ENCODE measurements at regions not wholly inside any gene's neighbourhood (a gene's known extent, or its start where the extent isn't known, plus 50 kb on each side); places are given as distances from the start of the nearest gene placed in this dataset.

DNA sequence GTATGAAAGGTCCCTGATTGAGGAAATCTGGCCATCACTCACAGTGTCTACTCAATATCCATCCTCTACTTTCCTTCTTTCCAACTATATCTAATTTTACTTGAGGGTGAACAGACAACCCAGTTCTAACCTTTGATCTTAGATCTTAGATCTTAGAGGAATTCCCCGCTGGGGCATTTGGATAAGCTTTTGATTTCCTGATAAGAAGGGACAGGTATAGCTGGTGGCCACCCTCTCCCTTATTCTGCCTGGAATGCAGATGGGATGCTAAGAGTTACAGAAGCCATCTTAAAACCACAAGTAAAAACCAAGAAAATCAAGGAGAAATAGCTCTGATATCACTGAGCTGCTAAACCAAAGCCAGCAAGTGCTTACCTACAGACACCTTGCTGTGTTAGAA lies 77.2 kb upstream of the ACSL3 start:
- no peak overlapping the region for H3K27ac Mint-ChIP-seq
- POLR2A ChIA-PET, result no interaction called here
- H3K36me3 Mint-ChIP-seq, result peaks cover 0 to 3% (median 0%) of the 10 kb centered on the region in 5 donors
- intact Hi-C loops (cut with micrococcal nuclease), result no loop called here
- H3K27me3 ChIP-seq (ENCODE audit: control insufficient read depth in 2 of 2, insufficient read depth in 2 of 2, low read length in 2 of 2), result no peaks in the 10 kb centered on the region
- ATAC-seq (no peak), DNase-seq (no peak)
- H3K36me3 ChIP-seq (ENCODE audit: control insufficient read depth in 2 of 3, insufficient read depth in 3 of 3, low read length in 3 of 3), result no peaks in the 10 kb centered on the region
- no peak overlapping the region for H3K4me3 ChIP-seq (ENCODE audit: low read length)
- no peaks in the 10 kb centered on the region for H3K4me1 ChIP-seq (ENCODE audit: control insufficient read depth in 2 of 2, insufficient read depth in 2 of 2, low read length in 2 of 2)
- H3K27me3 Mint-ChIP-seq, result peaks cover 0 to 15% (median 5%) of the 10 kb centered on the region in 5 donors
- H3K9me3 Mint-ChIP-seq, result peaks cover 0 to 6% (median 0%) of the 10 kb centered on the region in 11 donors
- no peaks in the 10 kb centered on the region for H3K4me1 Mint-ChIP-seq
- H3K4me3 Mint-ChIP-seq, result no peak overlapping the region
- CTCF ChIA-PET, result no interaction called here
- no peak overlapping the region for H3K27ac ChIP-seq (ENCODE audit: low read depth, low read length)
- H3K9me3 ChIP-seq (ENCODE audit: control insufficient read depth in 2 of 3, low read length in 3 of 3), result no peaks in the 10 kb centered on the region

DNA sequence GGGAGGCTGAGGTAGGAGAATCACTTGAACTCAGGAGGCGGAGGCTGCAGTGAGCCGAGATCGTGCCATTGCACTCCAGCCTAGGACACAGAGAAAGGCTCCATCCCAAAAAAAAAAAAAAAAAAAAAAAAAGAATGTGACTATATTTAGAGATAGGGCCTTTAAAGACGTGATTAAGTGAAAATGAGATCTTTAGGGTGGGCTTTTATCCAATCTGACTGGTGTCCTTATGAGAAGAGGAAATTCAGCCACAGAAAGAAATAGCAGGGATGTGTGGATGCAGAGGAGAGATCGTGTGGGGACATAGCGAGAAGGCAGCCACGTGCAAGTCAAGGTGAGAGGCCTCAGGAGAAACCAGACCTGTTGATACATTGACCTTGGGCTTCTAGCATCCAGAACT lies 69.9 kb upstream of the ACSL3 start:
- DNase-seq (no peak), ATAC-seq (no peak)
- CTCF ChIA-PET, result no interaction called here
- Histone ChIP-seq H3K36me3 (ENCODE audit: control insufficient read depth in 2 of 3, insufficient read depth in 3 of 3, low read length in 3 of 3) (no peaks in the 10 kb centered on the region), H3K4me3 (ENCODE audit: low read length) (no peak overlapping the region), H3K9me3 (ENCODE audit: control insufficient read depth in 2 of 3, low read length in 3 of 3) (no peaks in the 10 kb centered on the region), H3K27ac (ENCODE audit: low read depth, low read length) (no peak overlapping the region), H3K4me1 (ENCODE audit: control insufficient read depth in 2 of 2, insufficient read depth in 2 of 2, low read length in 2 of 2) (peaks cover 0 to 10% of the 10 kb centered on the region in 2 donors), H3K27me3 (ENCODE audit: control insufficient read depth in 2 of 2, insufficient read depth in 2 of 2, low read length in 2 of 2) (no peaks in the 10 kb centered on the region)
- POLR2A ChIA-PET, result no interaction called here
- Mint-ChIP-seq H3K9me3 (no peaks in the 10 kb centered on the region), H3K36me3 (no peaks in the 10 kb centered on the region), H3K4me1 (peaks cover 11 to 17% (median 12%) of the 10 kb centered on the region in 7 donors), H3K27ac (peak overlapping the region in 4 of 9 donors; percentile 14 to 58 (median 36)), H3K4me3 (no peak overlapping the region), H3K27me3 (no peaks in the 10 kb centered on the region)
- intact Hi-C loops (cut with micrococcal nuclease), result no loop called here

DNA sequence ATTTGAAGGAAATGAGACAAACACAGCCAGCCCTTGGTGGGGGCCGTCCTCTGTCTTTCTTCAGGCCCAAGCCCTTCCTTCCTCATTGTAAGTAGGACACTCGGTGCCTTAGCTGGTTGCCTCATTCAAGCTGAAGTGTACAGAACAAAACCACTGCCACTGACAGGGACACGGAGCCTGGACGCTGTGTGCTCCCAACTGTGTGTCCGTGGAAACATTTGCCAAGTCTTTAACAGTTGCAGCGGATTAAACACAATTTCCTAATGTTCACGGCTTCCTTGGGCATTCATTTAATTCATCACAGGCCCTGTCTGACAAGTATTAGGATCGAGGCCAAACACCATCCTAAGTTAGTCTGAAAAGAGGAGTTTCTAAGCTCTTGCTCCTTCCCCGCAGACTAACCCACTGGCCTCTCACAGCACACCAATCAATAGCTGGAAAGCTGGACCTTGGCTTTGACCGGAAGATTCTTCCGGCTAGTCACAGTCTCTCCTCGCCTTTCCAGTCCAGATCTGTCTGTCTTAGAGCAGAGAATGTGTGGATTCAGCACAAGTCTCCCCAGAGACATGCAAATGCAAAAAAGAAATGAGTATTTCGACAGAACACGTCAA lies 68.7 kb upstream of the ACSL3 start:
- H3K27ac ChIP-seq (ENCODE audit: low read depth, low read length), result no peak overlapping the region
- peaks cover 11 to 17% (median 12%) of the 10 kb centered on the region in 7 donors for H3K4me1 Mint-ChIP-seq
- H3K4me3 Mint-ChIP-seq, result no peak overlapping the region
- no peaks in the 10 kb centered on the region for H3K9me3 ChIP-seq (ENCODE audit: control insufficient read depth in 2 of 3, low read length in 3 of 3)
- ATAC-seq (peak; percentile 68), DNase-seq (no peak)
- H3K36me3 ChIP-seq (ENCODE audit: control insufficient read depth in 2 of 3, insufficient read depth in 3 of 3, low read length in 3 of 3), result no peaks in the 10 kb centered on the region
- POLR2A ChIA-PET, result no interaction called here
- no peaks in the 10 kb centered on the region for H3K9me3 Mint-ChIP-seq
- no peaks in the 10 kb centered on the region for H3K27me3 Mint-ChIP-seq
- CTCF ChIA-PET, result no interaction called here
- intact Hi-C loops (cut with micrococcal nuclease), result no loop called here
- H3K4me3 ChIP-seq (ENCODE audit: low read length), result no peak overlapping the region
- no peaks in the 10 kb centered on the region for H3K36me3 Mint-ChIP-seq
- no peaks in the 10 kb centered on the region for H3K27me3 ChIP-seq (ENCODE audit: control insufficient read depth in 2 of 2, insufficient read depth in 2 of 2, low read length in 2 of 2)
- H3K27ac Mint-ChIP-seq, result no peak overlapping the region
- peaks cover 0 to 10% of the 10 kb centered on the region in 2 donors for H3K4me1 ChIP-seq (ENCODE audit: control insufficient read depth in 2 of 2, insufficient read depth in 2 of 2, low read length in 2 of 2)

DNA sequence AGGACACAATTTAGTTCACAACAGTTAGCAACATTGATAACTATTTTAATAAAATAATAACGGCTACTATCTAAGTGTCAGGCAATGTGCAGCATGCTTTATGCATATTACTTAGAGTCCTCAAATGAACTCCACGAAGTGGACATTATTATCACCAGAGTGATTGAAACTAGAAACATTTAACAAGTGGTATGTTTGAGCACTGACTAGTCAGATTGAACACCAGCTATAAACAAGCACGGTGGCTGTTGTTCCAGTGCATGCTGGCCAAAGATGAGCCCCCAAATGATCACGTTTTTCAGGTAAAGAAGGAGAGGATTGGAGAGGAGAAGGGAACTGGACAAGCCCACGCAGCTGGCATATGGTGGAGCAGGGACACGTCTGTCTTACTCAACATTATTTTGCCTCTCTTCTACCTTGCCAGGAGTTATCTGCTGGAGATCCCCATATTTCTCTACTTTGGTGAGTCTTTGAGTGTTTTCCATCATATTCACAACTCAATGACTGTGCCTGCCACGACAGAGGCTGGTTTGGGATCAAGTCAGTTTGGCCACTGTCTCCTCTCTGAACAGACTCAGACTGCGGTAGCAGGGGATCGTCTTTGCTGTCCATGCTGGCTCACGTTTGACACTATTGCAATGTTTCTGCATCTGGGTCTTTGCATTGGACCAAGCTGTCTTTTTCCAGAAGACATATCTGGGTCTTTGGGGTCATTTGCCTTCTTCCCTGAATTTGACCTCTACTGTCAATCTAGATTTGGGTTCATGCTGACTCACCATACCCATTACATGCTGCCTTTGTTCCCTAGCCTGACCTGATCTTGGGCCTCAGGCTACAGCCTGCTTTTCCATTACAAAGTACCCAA lies 66.0 kb upstream of the ACSL3 start:
- no peaks in the 10 kb centered on the region for H3K36me3 ChIP-seq (ENCODE audit: control insufficient read depth in 2 of 3, insufficient read depth in 3 of 3, low read length in 3 of 3)
- peaks cover under 1 to 5% (median 1%) of the 10 kb centered on the region in 7 donors for H3K4me1 Mint-ChIP-seq
- H3K27me3 Mint-ChIP-seq, result peaks cover 0 to 1% (median 0%) of the 10 kb centered on the region in 5 donors
- H3K4me1 ChIP-seq (ENCODE audit: control insufficient read depth in 2 of 2, insufficient read depth in 2 of 2, low read length in 2 of 2), result peaks cover 0 to 6% of the 10 kb centered on the region in 2 donors
- POLR2A ChIA-PET, result no interaction called here
- ATAC-seq, result no peak
- H3K27me3 ChIP-seq (ENCODE audit: control insufficient read depth in 2 of 2, insufficient read depth in 2 of 2, low read length in 2 of 2), result no peaks in the 10 kb centered on the region
- CTCF ChIA-PET, result no interaction called here
- H3K4me3 ChIP-seq (ENCODE audit: low read length), result no peak overlapping the region
- H3K9me3 Mint-ChIP-seq, result no peaks in the 10 kb centered on the region
- no peak overlapping the region for H3K4me3 Mint-ChIP-seq
- no peak overlapping the region for H3K27ac Mint-ChIP-seq
- H3K27ac ChIP-seq (ENCODE audit: low read depth, low read length), result no peak overlapping the region
- intact Hi-C loops (cut with micrococcal nuclease), result no loop called here
- no peaks in the 10 kb centered on the region for H3K36me3 Mint-ChIP-seq
- no peaks in the 10 kb centered on the region for H3K9me3 ChIP-seq (ENCODE audit: control insufficient read depth in 2 of 3, low read length in 3 of 3)
- DNase-seq, result no peak

DNA sequence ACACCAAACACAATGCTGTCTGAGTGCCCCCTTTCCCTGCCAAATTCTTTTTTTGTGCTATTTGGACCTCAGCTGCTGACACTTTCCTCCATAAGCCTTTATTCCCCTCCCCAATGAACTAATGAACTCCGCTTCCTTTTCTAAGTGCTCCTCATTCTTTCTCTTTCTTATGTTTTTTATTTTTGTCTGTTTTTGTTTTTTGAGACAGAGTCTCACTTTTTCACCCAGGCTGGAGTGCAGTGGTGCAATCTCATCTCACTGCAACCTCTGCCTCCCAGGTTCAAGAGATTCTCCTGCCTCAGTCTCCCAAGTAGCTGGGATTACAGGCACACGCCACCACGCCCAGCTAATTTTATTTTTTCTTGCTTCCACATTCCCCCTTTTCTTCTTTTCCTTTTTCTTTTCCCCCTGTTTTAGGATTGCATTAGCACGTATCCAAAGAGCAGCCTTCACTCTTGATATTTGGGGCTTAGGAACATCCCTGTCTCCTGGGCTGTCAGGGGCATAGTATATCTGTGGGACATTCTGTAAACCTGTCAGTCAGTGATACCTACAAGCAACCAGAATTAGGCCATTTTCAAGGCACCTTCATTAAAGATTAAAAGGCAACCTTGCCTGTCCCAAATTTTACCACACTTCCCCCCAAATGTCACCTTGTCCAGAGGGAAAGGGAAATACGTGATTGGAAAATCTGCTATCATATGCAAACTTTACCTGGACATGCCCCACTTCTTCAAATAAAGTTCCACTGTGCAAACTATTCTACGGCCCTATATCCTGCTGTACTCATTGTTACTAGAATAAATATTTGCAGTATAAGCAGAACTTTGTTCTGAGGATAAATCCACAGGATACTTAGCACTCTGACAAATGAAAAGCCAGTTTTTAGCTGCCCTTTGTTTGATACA lies 65.1 kb upstream of the ACSL3 start:
- H3K27me3 ChIP-seq (ENCODE audit: control insufficient read depth in 2 of 2, insufficient read depth in 2 of 2, low read length in 2 of 2), result no peaks in the 10 kb centered on the region
- H3K9me3 Mint-ChIP-seq, result no peaks in the 10 kb centered on the region
- ATAC-seq, result no peak
- no peak for DNase-seq
- ChIA-PET POLR2A (no interaction called here), CTCF (no interaction called here)
- no peaks in the 10 kb centered on the region for H3K4me1 ChIP-seq (ENCODE audit: control insufficient read depth in 2 of 2, insufficient read depth in 2 of 2, low read length in 2 of 2)
- no peak overlapping the region for H3K27ac Mint-ChIP-seq
- no peak overlapping the region for H3K4me3 ChIP-seq (ENCODE audit: low read length)
- no peaks in the 10 kb centered on the region for H3K36me3 ChIP-seq (ENCODE audit: control insufficient read depth in 2 of 3, insufficient read depth in 3 of 3, low read length in 3 of 3)
- peaks cover 0 to 2% (median 0%) of the 10 kb centered on the region in 5 donors for H3K27me3 Mint-ChIP-seq
- no peak overlapping the region for H3K27ac ChIP-seq (ENCODE audit: low read depth, low read length)
- no peaks in the 10 kb centered on the region for H3K36me3 Mint-ChIP-seq
- H3K4me3 Mint-ChIP-seq, result no peak overlapping the region
- peaks cover 0 to 3% (median 0%) of the 10 kb centered on the region in 7 donors for H3K4me1 Mint-ChIP-seq
- no peaks in the 10 kb centered on the region for H3K9me3 ChIP-seq (ENCODE audit: control insufficient read depth in 2 of 3, low read length in 3 of 3)
- intact Hi-C loops (cut with micrococcal nuclease), result no loop called here

DNA sequence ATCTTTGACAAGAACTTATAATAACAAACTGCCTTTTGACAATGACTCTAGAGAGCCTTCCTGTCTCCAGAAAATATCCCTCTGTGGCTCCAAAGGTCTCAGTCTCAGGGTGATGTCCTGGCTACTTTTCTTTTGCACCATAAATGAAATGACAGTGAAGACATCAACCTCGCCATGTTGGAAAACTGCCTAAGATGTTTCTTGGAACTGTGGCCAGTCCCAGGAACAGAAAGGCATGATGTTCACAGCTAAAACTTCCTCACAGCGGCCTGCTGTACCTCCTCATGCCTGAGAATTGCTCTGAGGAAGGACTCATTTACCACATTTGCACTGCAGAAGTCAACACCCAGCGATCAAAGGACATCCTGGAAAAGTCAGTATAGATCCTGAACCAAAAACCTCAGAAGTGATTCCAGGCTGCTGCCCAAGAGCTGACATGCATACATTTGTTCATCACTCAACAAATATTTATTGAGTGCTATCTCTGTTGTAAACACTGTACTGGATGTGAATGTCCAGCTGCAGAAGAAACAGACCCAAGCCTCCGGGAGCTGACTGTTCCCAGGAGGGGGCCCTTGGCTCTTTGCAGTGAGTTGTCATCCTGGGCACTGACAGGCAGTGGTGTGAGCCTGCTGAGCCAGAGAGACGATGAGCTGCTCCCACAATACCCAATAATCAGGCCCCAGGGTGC lies 64.3 kb upstream of the ACSL3 start:
- Mint-ChIP-seq H3K27ac (no peak overlapping the region), H3K9me3 (no peaks in the 10 kb centered on the region), H3K27me3 (peaks cover 0 to 2% (median 0%) of the 10 kb centered on the region in 5 donors), H3K4me1 (no peaks in the 10 kb centered on the region), H3K4me3 (no peak overlapping the region), H3K36me3 (no peaks in the 10 kb centered on the region)
- Histone ChIP-seq H3K36me3 (ENCODE audit: control insufficient read depth in 2 of 3, insufficient read depth in 3 of 3, low read length in 3 of 3) (no peaks in the 10 kb centered on the region), H3K27ac (ENCODE audit: low read depth, low read length) (no peak overlapping the region), H3K4me1 (ENCODE audit: control insufficient read depth in 2 of 2, insufficient read depth in 2 of 2, low read length in 2 of 2) (no peaks in the 10 kb centered on the region), H3K4me3 (ENCODE audit: low read length) (no peak overlapping the region), H3K27me3 (ENCODE audit: control insufficient read depth in 2 of 2, insufficient read depth in 2 of 2, low read length in 2 of 2) (no peaks in the 10 kb centered on the region), H3K9me3 (ENCODE audit: control insufficient read depth in 2 of 3, low read length in 3 of 3) (no peaks in the 10 kb centered on the region)
- ATAC-seq, result no peak
- intact Hi-C loops (cut with micrococcal nuclease), result loop anchor here (1.0 kb wide), 2 partner anchors 107 to 143 kb away; no protein-coding TSS in a partner anchor
- DNase-seq, result no peak
- POLR2A ChIA-PET, result no interaction called here
- CTCF ChIA-PET, result interaction anchor here (0.7 kb wide), 1 partner anchor 89 kb away, joined by 3 read pairs; no protein-coding TSS in a partner anchor
